K562 (cell line): ENCODE measurements at regions not wholly inside any gene's neighbourhood (a gene's known extent, or its start where the extent isn't known, plus 50 kb on each side); places are given as distances from the start of the nearest gene placed in this dataset.

ENCODE experiments used
- ATAC-seq: fragments of 200-7000 bp; cut with Tn5 transposase; 3 replicates; pipeline ENCODE4 v1.9.1; 2020; ENCODE audit warnings: moderate library complexity
- BruUV-seq: library from RNA; stranded (reverse); fragments of 400-500 nt; replicated peaks from 2 replicates; lab custom pipeline; 2021; lab: Mats Ljungman, UMichigan
- CTCF ChIA-PET: fragments of 300-600 bp; formaldehyde crosslinking; extraction: SDS; loops from one replicate; lab custom pipeline; 2021; ENCODE audit warnings: low intra/inter-chr PET ratio; lab: Yijun Ruan, JAX
- POLR2A ChIA-PET: fragments of 300-600, 350-650 bp; sonication (Branson Sonifier 250); formaldehyde crosslinking; extraction: SDS; loops from one replicate; lab custom pipeline; 2021; ENCODE audit warnings: antibody characterized with exemption, inconsistent platforms; lab: Yijun Ruan, JAX
- DNase-seq, 4 experiments: peaks; one replicate each; pipeline versions ENCODE4 v3.0.0 to v3.0.0-alpha.2; 2011 to 2018; ENCODE audit warnings: low spot score in 3 of 4, mixed read lengths in 3 of 4; ENCODE audit errors: extremely low read depth in 1 of 4
- FAIRE-seq: peaks from 2 replicates; lab custom pipeline; 2011; peaks lifted over from hg19 to GRCh38; lab: Jason Lieb, UNC
- H2AFZ ChIP-seq: 2 replicates; pipeline ENCODE4 v1.6.0; 2011; ENCODE audit warnings: low read depth, low read length, control low read depth, inconsistent platforms
- H3K27ac ChIP-seq: fragments of 200-600 bp; 3 replicates; pipeline ENCODE4 v1.8.0; 2011; ENCODE audit warnings: low read depth, mild to moderate bottlenecking, control low read depth, inconsistent platforms, low read length, moderate library complexity, mixed read lengths; ENCODE audit errors: extremely low read depth
- H3K27me3 ChIP-seq, 2 experiments: fragments of 300-600 bp in 1 of 2; 2 replicates in 1 of 2; 3 replicates in 1 of 2; pipeline versions ENCODE4 v1.6.0 to v1.8.0; 2011; ENCODE audit warnings: inconsistent platforms in 2 of 2, low read length in 2 of 2, mild to moderate bottlenecking in 1 of 2, mixed read lengths in 1 of 2, moderate library complexity in 1 of 2; ENCODE audit not compliant: control insufficient read depth in 2 of 2, insufficient read depth in 2 of 2
- H3K36me3 ChIP-seq: fragments of 300-600 bp; 3 replicates; pipeline ENCODE4 v1.8.0; 2011; ENCODE audit warnings: mild to moderate bottlenecking, low read length, inconsistent platforms; ENCODE audit not compliant: control insufficient read depth, insufficient read depth
- H3K4me1 ChIP-seq, 2 experiments: fragments of 200-600 bp in 1 of 2; replicated peaks in 1 of 2; 2 replicates in 1 of 2; 3 replicates in 1 of 2; pipeline versions ENCODE4 v1.5.1 to v1.8.0; 2011; ENCODE audit warnings: inconsistent platforms in 2 of 2, low read length in 2 of 2, mild to moderate bottlenecking in 1 of 2, mixed read lengths in 1 of 2, moderate library complexity in 1 of 2; ENCODE audit not compliant: control insufficient read depth in 2 of 2, insufficient read depth in 2 of 2
- H3K4me2 ChIP-seq: 2 replicates; pipeline ENCODE4 v1.6.1; 2011; ENCODE audit warnings: low read length, control low read depth, inconsistent platforms, mixed read lengths; ENCODE audit not compliant: insufficient read depth
- H3K4me3 ChIP-seq: fragments of 200-600 bp; sonication (generic), shearing (Covaris generic); 2 replicates; pipeline ENCODE4 v1.5.1; 2016; ENCODE audit warnings: control low read depth, inconsistent platforms
- H3K79me2 ChIP-seq: fragments of 200-600 bp; 3 replicates; pipeline ENCODE4 v1.8.0; 2011; ENCODE audit warnings: low read length, inconsistent platforms; ENCODE audit not compliant: control insufficient read depth, insufficient read depth
- H3K9ac ChIP-seq, 2 experiments: 2 replicates each; pipeline versions ENCODE4 v1.6.0 to v1.6.1; 2011; ENCODE audit warnings: low read depth in 2 of 2, low read length in 2 of 2, control low read depth in 1 of 2, inconsistent platforms in 1 of 2, mild to moderate bottlenecking in 1 of 2, mixed read lengths in 1 of 2; ENCODE audit not compliant: insufficient read depth in 1 of 2
- H3K9me1 ChIP-seq: one replicate; pipeline ENCODE4 v1.6.0; 2011; ENCODE audit warnings: inconsistent platforms, mild to moderate bottlenecking, low read length, moderate library complexity; ENCODE audit not compliant: control insufficient read depth, insufficient read depth
- H3K9me3 ChIP-seq: replicated peaks from 2 replicates; pipeline ENCODE4 v1.5.1; 2011; ENCODE audit warnings: low read depth, low read length, inconsistent platforms; ENCODE audit not compliant: control insufficient read depth, insufficient read depth
- H4K20me1 ChIP-seq: replicated peaks from 2 replicates; pipeline ENCODE4 v1.6.1; 2011; ENCODE audit warnings: low read length, inconsistent platforms, mixed read lengths; ENCODE audit not compliant: control insufficient read depth, insufficient read depth
- ARHGAP35 ChIP-seq: fragments of 450-650 bp; IDR thresholded peaks from 2 replicates; pipeline ENCODE4 v1.6.1; 2018; ENCODE audit not compliant: partially characterized antibody
- CCNT2 ChIP-seq: IDR thresholded peaks from 2 replicates; pipeline ENCODE4 v1.6.1; 2011; ENCODE audit warnings: borderline replicate concordance, low read depth, mild to moderate bottlenecking, moderate library complexity, mixed read lengths, low read length; ENCODE audit not compliant: insufficient read length; ENCODE audit errors: extremely low read depth
- ELK1 ChIP-seq: sonication (generic); formaldehyde crosslinking; IDR thresholded peaks from 2 replicates; pipeline ENCODE4 v1.8.1; 2022; ENCODE audit warnings: missing genetic modification reagents
- ESRRB ChIP-seq: fragments of 250-450 bp; sonication (Bioruptor Pico); IDR thresholded peaks from 2 replicates; pipeline ENCODE4 v1.5.0; 2020; ENCODE audit warnings: mild to moderate bottlenecking, moderate library complexity, borderline replicate concordance
- ETS2 ChIP-seq: IDR thresholded peaks from 2 replicates; pipeline ENCODE4 v1.6.1; 2016; ENCODE audit warnings: borderline replicate concordance, missing genetic modification characterization, mild to moderate bottlenecking, moderate library complexity, missing compliant biosample characterization; ENCODE audit not compliant: poor library complexity, severe bottlenecking
- HOXB6 ChIP-seq: fragments of 250-450 bp; sonication (Bioruptor Pico); IDR thresholded peaks from 2 replicates; pipeline ENCODE4 v1.5.1; 2022; ENCODE audit warnings: mild to moderate bottlenecking, borderline replicate concordance
- IRF9 ChIP-seq: fragments of 450-650 bp; IDR thresholded peaks from 2 replicates; pipeline ENCODE4 v1.6.1; 2016; ENCODE audit warnings: missing biosample characterization, missing genetic modification characterization
- MCM5 ChIP-seq: fragments of 450-650 bp; IDR thresholded peaks from 2 replicates; pipeline ENCODE4 v1.6.1; 2016; ENCODE audit warnings: low read depth
- NFIC ChIP-seq: fragments of 450-650 bp; IDR thresholded peaks from 2 replicates; pipeline ENCODE4 v1.6.1; 2017; ENCODE audit warnings: mild to moderate bottlenecking, inconsistent platforms
- NR4A1 ChIP-seq, 2 experiments: fragments of 250-450 bp in 1 of 2; fragments of 450-650 bp in 1 of 2; sonication (Bioruptor Pico) in 1 of 2; IDR thresholded peaks; 2 replicates each; pipeline versions ENCODE4 v1.4.0 to v1.6.1; 2016 to 2020; ENCODE audit warnings: mild to moderate bottlenecking in 2 of 2, missing compliant biosample characterization in 1 of 2, missing genetic modification characterization in 1 of 2, moderate library complexity in 1 of 2
- POLR2A ChIP-seq: fragments of 450-650 bp; conservative IDR thresholded peaks from 2 replicates; pipeline ENCODE4 v1.6.1; 2016
- RBFOX2 ChIP-seq: fragments of 200-400 bp; formaldehyde crosslinking; IDR thresholded peaks from 2 replicates; pipeline ENCODE4 v1.6.1; 2017; ENCODE audit warnings: low read depth, mild to moderate bottlenecking, low read length, moderate library complexity
- ZNF311 ChIP-seq: fragments of 250-450 bp; sonication (Bioruptor Pico); IDR thresholded peaks from 2 replicates; pipeline ENCODE4 v1.4.0; 2020; ENCODE audit warnings: mild to moderate bottlenecking, moderate library complexity
- WGBS: fragments of 100-300 bp; shearing (Covaris generic); methylation state at CpG from one replicate; pipeline ENCODE4 v1.1.6; 2016; ENCODE audit warnings: low coverage, mixed read lengths; ENCODE audit not compliant: insufficient coverage; ENCODE audit errors: missing lambda C conversion rate; 5-methylcytosine and 5-hydroxymethylcytosine counted together
- in situ Hi-C: fragments of 300-500 bp; cut with MboI; formaldehyde crosslinking; loops from 4 replicates; pipeline ENCODE4 v1.15.0; 2018; ENCODE audit warnings: inconsistent platforms, mixed read lengths
- intact Hi-C: fragments of 100-400 bp; cut with micrococcal nuclease; formaldehyde crosslinking; loops from 2 replicates; pipeline ENCODE4 v1.14.2; 2022
- TF ChIP-seq, protein P1 (sequence below): sonication (generic); formaldehyde crosslinking; IDR thresholded peaks from 2 replicates; pipeline ENCODE4 v1.8.0; 2022; ENCODE audit warnings: mild to moderate bottlenecking, missing genetic modification reagents, borderline replicate concordance

GRCh38 chr10:44068716-44069482 lies 316.0 kb downstream of the CXCL12 start:
- no peak for FAIRE-seq
- H3K4me3 ChIP-seq = no peak overlapping the region
- intact Hi-C loops = no loop called here

More at GRCh38 chr10:44068716-44069482, 316.0 kb downstream of the CXCL12 start:
- Histone ChIP-seq H3K9me1 (no peaks in the 10 kb centered on the region), H3K4me2 (no peak overlapping the region), H3K9ac (no peak overlapping the region), H3K27ac (no peak overlapping the region), H3K27me3 (peaks cover 0 to 11% of the 10 kb centered on the region in 2 experiments; a peak in 1 of 5 replicates), H3K4me1 (no peaks in the 10 kb centered on the region), H4K20me1 (no peaks in the 10 kb centered on the region)
- DNase-seq = no peak
- POLR2A ChIA-PET = interaction anchor here (0.6 kb wide), 1 partner anchor 35 kb away, joined by 3 read pairs; no protein-coding TSS in a partner anchor
- no TSS peak for BruUV-seq
- in situ Hi-C loops = no loop called here
- ATAC-seq = no peak
- 0% methylated on average over 10 of the region's 10 CpGs for WGBS
- TF ChIP-seq RBFOX2 = no peak
- no peak for TF ChIP-seq ZNF311 (CRISPR knock-in tag)
- no peak for TF ChIP-seq ETS2
- no peak for TF ChIP-seq HOXB6 (CRISPR knock-in tag)
- no peak for TF ChIP-seq NR4A1 (CRISPR knock-in tag; IDR thresholded peaks at IDR 0.05)
- no peak for TF ChIP-seq NR4A1 (tag; IDR thresholded peaks at IDR 0.05)
- TF ChIP-seq MCM5 = no peak
- TF ChIP-seq ESRRB = no peak
- TF ChIP-seq, protein P1, sequence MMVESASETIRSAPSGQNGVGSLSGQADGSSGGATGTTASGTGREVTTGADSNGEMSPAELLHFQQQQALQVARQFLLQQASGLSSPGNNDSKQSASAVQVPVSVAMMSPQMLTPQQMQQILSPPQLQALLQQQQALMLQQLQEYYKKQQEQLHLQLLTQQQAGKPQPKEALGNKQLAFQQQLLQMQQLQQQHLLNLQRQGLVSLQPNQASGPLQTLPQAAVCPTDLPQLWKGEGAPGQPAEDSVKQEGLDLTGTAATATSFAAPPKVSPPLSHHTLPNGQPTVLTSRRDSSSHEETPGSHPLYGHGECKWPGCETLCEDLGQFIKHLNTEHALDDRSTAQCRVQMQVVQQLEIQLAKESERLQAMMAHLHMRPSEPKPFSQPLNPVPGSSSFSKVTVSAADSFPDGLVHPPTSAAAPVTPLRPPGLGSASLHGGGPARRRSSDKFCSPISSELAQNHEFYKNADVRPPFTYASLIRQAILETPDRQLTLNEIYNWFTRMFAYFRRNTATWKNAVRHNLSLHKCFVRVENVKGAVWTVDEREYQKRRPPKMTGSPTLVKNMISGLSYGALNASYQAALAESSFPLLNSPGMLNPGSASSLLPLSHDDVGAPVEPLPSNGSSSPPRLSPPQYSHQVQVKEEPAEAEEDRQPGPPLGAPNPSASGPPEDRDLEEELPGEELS (CRISPR knock-in tag) = no peak
- no peak for TF ChIP-seq POLR2A
- TF ChIP-seq ELK1 (CRISPR knock-in tag) = no peak
- no peak for TF ChIP-seq ARHGAP35
- no peak for TF ChIP-seq NFIC
- no peak for TF ChIP-seq IRF9 (tag)
- no peak for TF ChIP-seq CCNT2
- TF ChIP-seq, all 486 proteins: peak for 0
- Histone ChIP-seq H3K79me2 (no peaks in the 10 kb centered on the region), H3K9me3 (no peaks in the 10 kb centered on the region), H2AFZ (no peak overlapping the region), H3K36me3 (no peaks in the 10 kb centered on the region)
- CTCF ChIA-PET = no interaction called here
